Activated CD4-positive, alpha-beta T cell treated with anti-CD3 and anti-CD28 coated beads, Interleukin-10, Interleukin-2, amounts not matched to agents 100 ng/mL and 50 ng/mL, durations not matched to agents 16 hours and 8 hours (primary cell): ENCODE measurements at regions not wholly inside any gene's neighbourhood (a gene's known extent, or its start where the extent isn't known, plus 50 kb on each side); places are given as distances from the start of the nearest gene placed in this dataset.
A peak's percentile ranks its signal among the peaks of the same experiment; 100 is the strongest.
"Not testable (repeated sequence)": the region's sequence is repeated elsewhere in the genome, so short reads cannot be mapped to it uniquely, and the experiment has no call there.

Experiments
- DNase-seq: peaks from one replicate; pipeline ENCODE4 v3.0.0-alpha.2; 2020

GRCh38 chr4:77308843-77309242 is 151.8 kb downstream of the CCNG2 start:
- DNase-seq: peak; percentile 16

GRCh38 chr4:77309496-77309895 is 152.5 kb downstream of the CCNG2 start:
- no peak for DNase-seq

DNA sequence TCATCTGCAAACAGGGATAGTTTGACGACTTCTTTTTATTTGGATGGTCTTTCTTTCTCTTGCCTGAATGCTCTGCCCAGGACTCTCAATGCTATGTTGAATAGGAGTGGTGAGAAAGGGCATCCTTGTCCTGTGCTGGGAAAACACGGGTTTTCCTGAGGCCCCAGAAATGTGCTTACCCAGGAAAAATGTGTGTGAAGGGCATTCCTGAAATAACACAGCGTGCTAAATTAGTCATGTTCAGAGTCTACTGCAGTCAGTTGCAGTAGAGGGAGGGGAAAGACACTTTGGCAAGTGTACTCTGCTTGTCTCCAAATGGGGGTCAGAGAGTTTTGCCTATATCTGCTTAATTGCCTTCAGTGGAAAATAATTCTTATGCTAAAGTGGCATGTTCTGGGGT is 153.9 kb downstream of the CCNG2 start:
- DNase-seq: no peak

GRCh38 chr4:77314697-77315096 is 157.7 kb downstream of the CCNG2 start:
- DNase-seq: no peak

DNA sequence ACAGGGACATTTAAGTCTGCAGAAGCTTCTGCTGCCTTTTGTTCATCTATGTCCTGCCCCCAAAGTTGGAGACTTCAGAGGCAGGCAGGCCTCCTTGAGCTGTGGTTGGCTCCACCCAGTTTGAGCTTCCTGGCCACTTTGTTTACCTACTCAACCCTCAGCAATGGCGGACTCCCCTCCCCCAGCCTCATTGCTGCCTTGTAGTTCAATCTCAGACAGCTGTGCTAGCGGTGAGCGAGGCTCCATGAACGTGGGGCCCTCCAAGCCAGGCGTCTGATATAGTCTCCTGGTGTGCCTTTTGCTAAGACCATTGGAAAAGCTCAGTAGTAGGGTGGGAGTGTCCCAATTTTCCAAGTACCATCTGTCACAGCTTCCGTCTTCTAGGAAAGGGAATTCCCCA is 170.1 kb downstream of the CCNG2 start:
- DNase-seq: no peak

GRCh38 chr4:77332696-77333270 is 175.8 kb downstream of the CCNG2 start:
- no peak for DNase-seq

DNA sequence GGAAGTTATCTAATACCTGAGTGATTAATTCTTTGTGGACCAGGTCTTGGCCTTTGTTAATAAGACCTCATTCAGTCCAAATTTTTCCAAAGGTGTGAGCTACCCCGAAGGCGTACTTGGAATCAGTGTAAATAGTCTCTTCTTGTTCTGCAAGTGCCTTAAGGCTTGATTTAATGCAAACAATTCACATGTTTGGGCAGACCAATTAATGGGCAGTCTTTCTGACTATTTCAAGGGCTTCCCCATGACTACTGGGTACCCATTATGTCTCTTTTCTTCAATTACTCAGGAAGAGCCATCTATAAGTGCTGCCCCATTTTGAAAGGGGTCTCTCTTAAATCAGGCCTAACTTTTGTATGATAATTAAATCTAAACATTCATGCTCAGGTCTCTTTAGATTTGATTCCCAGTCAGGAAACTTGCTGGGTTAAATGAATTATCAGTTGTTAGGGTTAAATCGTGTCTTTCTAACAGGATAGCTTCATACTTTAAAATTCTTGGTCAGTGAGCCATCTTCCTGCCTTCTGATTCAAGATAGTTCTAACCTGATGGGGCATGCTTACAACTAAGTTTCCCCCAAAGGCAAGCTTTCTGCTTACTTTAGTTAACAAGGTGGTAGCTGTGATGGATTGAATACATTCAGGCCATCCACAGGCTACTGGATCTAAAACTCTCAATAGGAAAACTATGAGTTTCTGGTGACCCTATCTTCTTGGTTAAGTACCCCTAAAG is 179.6 kb downstream of the CCNG2 start:
- no peak for DNase-seq

- DNase-seq: no peak
Observed at GRCh38 chr4:77342170-77342810, 185.3 kb downstream of the CCNG2 start.

GRCh38 chr4:77344001-77344400 is 187.0 kb downstream of the CCNG2 start:
- no peak for DNase-seq

DNA sequence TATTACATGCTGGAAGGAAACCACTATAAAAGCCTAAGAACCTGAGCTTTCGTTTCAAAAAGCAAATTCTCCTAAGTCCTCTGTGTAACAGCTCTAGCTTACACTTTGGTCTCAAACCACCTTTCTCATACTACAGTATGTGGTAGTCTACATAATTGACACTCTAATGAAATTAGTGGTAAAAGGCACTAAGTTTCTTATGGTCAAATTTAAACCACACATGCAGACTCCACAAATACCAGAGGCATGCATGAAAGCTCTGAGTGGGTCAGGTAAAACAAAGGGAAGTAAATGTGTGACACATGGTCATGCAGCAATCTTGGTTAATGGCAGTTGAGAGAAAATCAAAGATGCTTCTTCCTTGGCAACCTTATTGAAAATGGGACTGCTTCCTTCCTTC is 187.8 kb downstream of the CCNG2 start:
- no peak for DNase-seq

DNA sequence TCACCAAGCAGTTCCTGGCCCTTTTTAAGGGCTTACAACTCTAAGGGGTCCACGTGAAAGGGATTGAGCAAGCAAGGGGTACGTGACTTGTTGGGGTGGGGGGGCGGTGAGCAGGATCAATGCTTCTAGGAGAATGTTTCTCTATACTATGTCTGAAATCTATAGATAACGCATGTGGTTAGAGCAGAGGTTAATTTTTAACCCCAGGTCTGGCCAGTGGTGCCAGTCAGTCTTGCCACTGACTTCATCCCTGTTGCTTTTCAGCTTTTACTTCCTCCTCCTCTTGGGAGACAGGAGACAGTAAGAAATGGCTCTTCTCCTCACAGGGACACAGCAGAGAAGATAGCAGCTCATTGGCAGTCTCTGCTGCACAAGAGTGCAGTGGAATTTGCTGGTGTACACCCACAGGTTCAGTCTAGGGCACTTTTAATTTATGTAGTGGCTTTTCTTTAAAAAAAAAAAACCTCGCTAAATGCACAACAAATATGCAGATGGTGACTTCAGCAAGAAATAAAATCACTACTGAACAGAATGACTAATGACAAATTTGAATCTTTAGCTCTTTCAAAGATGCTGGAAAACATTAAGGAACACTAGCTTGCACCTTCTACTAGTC is 190.5 kb downstream of the CCNG2 start:
- DNase-seq: no peak

GRCh38 chr4:77348815-77349214 is 191.8 kb downstream of the CCNG2 start:
- DNase-seq: no peak

DNA sequence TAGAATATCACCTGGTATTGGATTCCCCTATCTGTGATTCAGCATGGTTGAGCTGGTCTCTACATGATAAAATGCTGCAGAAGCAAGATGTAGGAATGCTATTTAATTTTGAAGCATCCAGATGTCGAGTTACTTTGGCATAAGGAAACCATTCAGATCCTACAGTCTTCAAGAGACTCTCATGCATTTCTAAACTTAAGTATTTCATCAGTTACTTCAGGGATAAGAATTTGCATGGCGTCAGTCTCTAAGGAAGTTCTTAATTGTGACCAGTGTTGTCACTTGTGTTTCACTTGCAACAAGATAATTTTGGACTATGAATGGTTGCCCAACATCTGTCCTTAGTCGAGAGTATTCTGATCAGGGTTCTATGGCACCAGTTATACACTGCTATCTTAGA is 192.4 kb downstream of the CCNG2 start:
- no peak for DNase-seq

DNA sequence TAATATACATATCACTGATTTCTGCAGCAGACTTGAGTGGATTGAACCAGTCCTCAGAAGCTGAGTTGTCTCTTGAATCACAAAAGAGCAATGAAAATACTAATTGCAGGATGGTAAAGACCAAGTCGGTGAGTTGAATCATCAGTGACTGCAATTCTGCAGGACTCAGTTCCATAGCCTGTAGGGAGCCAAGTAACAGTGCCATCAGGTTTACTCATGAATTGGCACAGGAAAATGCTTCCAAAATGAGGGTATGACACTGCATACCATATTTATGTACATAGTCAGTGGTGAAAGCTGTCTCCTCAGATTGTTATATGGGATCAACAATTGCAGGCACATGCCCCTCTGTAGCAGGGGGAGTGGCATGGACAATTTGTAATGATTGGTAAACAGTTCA is 192.8 kb downstream of the CCNG2 start:
- DNase-seq: no peak

DNA sequence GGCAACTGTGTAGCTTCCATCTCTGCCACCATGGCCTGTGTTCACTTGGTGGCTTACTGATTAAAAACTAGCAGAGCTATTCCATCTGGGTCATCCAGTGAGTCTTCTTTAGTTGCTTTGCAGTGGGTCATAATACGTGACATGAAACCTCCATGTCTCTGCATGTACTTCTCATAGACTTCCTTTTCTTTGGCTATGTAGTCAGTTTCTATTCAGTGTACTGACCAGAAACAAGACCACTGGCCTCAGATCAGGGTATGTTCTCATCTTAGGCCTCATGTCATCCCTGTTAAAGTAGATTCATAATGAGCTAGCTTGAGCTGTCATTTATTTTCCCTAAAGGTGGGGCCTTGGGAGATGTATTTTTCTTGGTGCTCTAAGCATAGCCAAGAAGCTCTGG is 195.2 kb downstream of the CCNG2 start:
- no peak for DNase-seq

GRCh38 chr4:77353724-77354315 is 196.8 kb downstream of the CCNG2 start:
- DNase-seq: not testable (repeated sequence)

DNA sequence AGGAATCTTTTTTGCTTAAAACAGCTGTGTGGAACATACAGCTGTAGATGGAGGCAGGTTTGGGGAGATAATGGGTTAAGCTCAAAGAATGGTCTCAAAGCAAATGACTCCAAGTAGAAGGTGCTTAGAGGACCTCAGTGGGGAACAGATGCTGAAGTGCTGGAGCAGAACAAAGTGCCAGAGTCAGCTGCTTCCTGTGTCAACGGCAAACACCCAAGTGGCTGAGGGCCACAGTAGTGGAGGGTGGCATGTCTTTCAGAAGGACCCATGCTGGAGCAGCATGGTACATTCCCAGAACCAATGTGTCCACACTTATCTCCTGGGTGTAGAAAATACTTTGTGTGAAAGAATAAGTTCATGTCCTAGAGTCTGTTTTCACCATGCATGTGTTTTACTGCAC is 197.5 kb downstream of the CCNG2 start:
- no peak for DNase-seq

DNA sequence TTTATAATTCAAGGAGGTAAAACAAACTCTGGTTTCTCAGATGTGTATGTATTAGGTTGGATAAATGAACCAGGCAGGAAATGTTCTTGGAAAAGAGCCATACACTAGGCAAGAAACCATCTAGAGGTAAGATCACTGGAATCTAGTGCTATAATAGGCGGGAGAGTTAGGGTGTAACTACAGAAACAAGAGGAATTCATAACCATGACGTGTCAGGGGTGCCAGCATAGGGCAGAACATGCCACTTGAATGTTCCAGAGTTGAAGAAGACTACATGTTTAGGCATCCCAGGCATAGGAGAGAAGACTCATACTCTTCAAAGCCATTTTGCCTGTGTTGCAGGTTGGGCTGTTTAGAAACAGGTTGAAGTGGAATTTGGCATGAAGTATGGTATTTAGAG is 198.7 kb downstream of the CCNG2 start:
- DNase-seq: no peak

DNA sequence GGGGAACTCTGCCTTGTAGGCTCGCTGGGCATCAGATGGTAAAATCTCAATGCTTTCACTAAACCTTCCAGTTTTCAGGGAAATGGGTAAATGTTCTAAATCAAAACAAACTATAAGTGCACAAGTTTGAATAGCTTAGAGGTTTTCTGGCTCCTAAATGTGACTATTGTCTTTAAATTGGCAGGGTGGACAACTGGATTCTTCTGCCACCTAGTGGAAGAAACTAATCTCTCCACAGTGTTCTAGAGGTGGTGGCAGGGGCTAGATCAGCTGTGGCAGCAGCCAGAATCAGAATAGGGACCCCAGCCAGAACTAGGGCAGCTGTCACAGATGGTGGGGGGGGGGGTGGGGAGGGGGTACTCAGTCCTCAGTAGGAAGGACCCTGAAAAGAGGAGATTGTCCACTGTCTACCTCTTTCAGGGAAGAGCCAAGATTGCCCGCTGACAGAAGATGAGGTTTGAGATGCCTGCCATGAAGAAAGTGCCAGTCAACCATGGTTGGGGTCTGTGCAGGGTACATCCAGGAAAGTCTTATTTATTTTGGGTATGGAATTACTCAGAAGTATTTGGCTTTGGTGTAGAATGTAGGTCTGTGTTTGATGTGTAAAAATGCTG is 201.4 kb downstream of the CCNG2 start:
- DNase-seq: peak; percentile 36

DNA sequence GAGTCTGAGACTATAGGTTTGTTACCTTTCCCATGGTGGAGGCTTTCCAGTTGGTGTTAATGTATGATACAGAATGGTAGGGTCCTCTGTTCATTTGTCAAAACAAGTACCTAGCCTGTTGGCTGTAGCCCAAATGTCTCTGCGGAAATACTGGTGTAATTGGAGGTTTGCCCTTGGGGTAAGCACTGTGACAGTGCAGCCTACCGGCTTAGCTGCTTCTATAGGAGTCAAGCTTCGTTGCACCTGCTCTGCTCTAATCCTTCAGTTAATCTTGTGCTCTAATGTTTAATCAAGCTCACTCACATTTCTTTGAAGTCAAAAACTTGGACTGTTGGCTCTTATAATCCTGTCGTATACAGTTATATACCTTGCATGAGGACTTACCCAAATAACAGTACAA is 203.4 kb downstream of the CCNG2 start:
- no peak for DNase-seq

DNA sequence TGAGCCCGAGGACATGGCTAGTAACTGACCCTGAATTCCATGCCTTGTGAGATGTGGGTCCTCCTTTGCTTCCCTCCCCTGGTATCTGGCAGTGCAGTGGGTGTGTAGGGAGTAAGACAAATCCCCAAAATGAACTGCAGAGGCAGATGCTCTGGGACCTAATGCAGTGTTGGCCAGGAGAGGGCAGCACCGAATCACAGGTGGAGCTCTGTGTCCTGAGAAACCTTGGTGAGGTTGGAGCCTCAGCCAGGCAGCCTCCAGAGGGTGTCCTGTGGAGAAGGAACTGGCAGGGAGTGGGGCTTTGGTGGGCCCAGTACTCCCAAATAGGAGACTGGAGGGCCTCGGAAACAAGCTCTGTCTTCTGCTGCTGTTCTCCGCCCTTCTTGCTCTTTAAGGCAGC is 209.9 kb downstream of the CCNG2 start:
- DNase-seq: not testable (repeated sequence)

GRCh38 chr4:77367638-77368037 is 210.6 kb downstream of the CCNG2 start:
- no peak for DNase-seq

GRCh38 chr4:77372375-77372774 is 215.4 kb downstream of the CCNG2 start:
- no peak for DNase-seq
